Loucy (cell line): ENCODE measurements at regions not wholly inside any gene's neighbourhood (a gene's known extent, or its start where the extent isn't known, plus 50 kb on each side); places are given as distances from the start of the nearest gene placed in this dataset.

Experiments
- H2AFZ ChIP-seq: fragments of 200-600 bp; sonication (generic); 2 replicates; pipeline ENCODE4 v1.6.0; 2016; ENCODE audit warnings: antibody characterized with exemption, mild to moderate bottlenecking, low read length, moderate library complexity
- H3F3A ChIP-seq: fragments of 200-600 bp; 2 replicates; pipeline ENCODE4 v1.6.0; 2016; ENCODE audit warnings: antibody characterized with exemption, low read depth, mild to moderate bottlenecking
- H3K27me3 ChIP-seq: fragments of 200-600 bp; sonication (generic); 2 replicates; pipeline ENCODE4 v1.6.1; 2014; ENCODE audit warnings: low read length, mild to moderate bottlenecking; ENCODE audit not compliant: insufficient read depth, poor library complexity, severe bottlenecking
- H3K36me3 ChIP-seq: fragments of 200-600 bp; sonication (generic); 2 replicates; pipeline ENCODE4 v1.6.1; 2016; ENCODE audit warnings: low read length; ENCODE audit not compliant: insufficient read depth
- H3K4me1 ChIP-seq: fragments of 200-600 bp; sonication (generic); 2 replicates; pipeline ENCODE4 v1.5.1; 2014; ENCODE audit warnings: low read length, mild to moderate bottlenecking; ENCODE audit not compliant: insufficient read depth, poor library complexity, severe bottlenecking
- H3K4me2 ChIP-seq: fragments of 200-600 bp; sonication (generic); 2 replicates; pipeline ENCODE4 v1.6.0; 2014; ENCODE audit warnings: antibody characterized with exemption, low read length, low read depth, mild to moderate bottlenecking; ENCODE audit not compliant: poor library complexity, severe bottlenecking
- H3K4me3 ChIP-seq: fragments of 200-600 bp; sonication (generic); 2 replicates; pipeline ENCODE4 v1.5.1; 2014; ENCODE audit warnings: low read length, mild to moderate bottlenecking, mixed read lengths; ENCODE audit not compliant: poor library complexity, severe bottlenecking
- H3K79me2 ChIP-seq: fragments of 200-600 bp; sonication (generic); 2 replicates; pipeline ENCODE4 v1.6.1; 2014; ENCODE audit warnings: low read length; ENCODE audit not compliant: insufficient read depth
- H3K9ac ChIP-seq: fragments of 200-600 bp; sonication (generic); 2 replicates; pipeline ENCODE4 v1.6.0; 2014; ENCODE audit warnings: mild to moderate bottlenecking, low read depth, low read length, moderate library complexity; ENCODE audit not compliant: poor library complexity, severe bottlenecking
- H3K9me2 ChIP-seq: fragments of 200-600 bp; sonication (generic); replicated peaks from 2 replicates; pipeline ENCODE4 v1.6.1; 2016; ENCODE audit warnings: low read depth, low read length, mixed read lengths
- H3K9me3 ChIP-seq: fragments of 200-600 bp; sonication (generic); 2 replicates; pipeline ENCODE4 v1.6.1; 2014; ENCODE audit warnings: mild to moderate bottlenecking, antibody characterized with exemption, low read length, low read depth; ENCODE audit not compliant: insufficient read depth
- H4K20me1 ChIP-seq: fragments of 200-600 bp; sonication (generic); 2 replicates; pipeline ENCODE4 v1.6.0; 2014; ENCODE audit warnings: antibody characterized with exemption, low read length, mild to moderate bottlenecking; ENCODE audit not compliant: insufficient read depth, poor library complexity, severe bottlenecking
- CTCF ChIP-seq: fragments of 200-600 bp; sonication (generic); conservative IDR thresholded peaks from 2 replicates; pipeline ENCODE4 v1.5.1; 2014; ENCODE audit warnings: mild to moderate bottlenecking, antibody characterized with exemption, low read length
- EZH2phosphoT487 ChIP-seq: fragments of 200-600 bp; IDR thresholded peaks from 2 replicates; pipeline ENCODE4 v1.6.1; 2018; ENCODE audit warnings: antibody characterized with exemption, mild to moderate bottlenecking, moderate library complexity, borderline replicate concordance

- TF ChIP-seq CTCF (no peak), EZH2phosphoT487 (no peak)
- H3K27me3 ChIP-seq, result no peaks in the 10 kb centered on the region
- H3K36me3 ChIP-seq, result no peaks in the 10 kb centered on the region
- no peaks in the 10 kb centered on the region for H4K20me1 ChIP-seq
- H3K4me2 ChIP-seq, result no peak overlapping the region
- no peaks in the 10 kb centered on the region for H3F3A ChIP-seq
- no peak overlapping the region for H3K9ac ChIP-seq
- no peak overlapping the region for H3K4me3 ChIP-seq
- H3K79me2 ChIP-seq, result no peaks in the 10 kb centered on the region
- no peaks in the 10 kb centered on the region for H3K9me2 ChIP-seq
- peaks cover 4% of the 10 kb centered on the region for H3K4me1 ChIP-seq
- H3K9me3 ChIP-seq, result no peaks in the 10 kb centered on the region
- no peak overlapping the region for H2AFZ ChIP-seq
These were observed 174.1 kb upstream of the RTL1 start for GRCh38 chr14:101077481-101078074.

- H3K4me3 ChIP-seq, result no peak overlapping the region
- no peaks in the 10 kb centered on the region for H3K36me3 ChIP-seq
- no peaks in the 10 kb centered on the region for H4K20me1 ChIP-seq
- H3K9me2 ChIP-seq, result no peaks in the 10 kb centered on the region
- no peak overlapping the region for H3K9ac ChIP-seq
- peaks cover 4% of the 10 kb centered on the region for H3K4me1 ChIP-seq
- no peak for TF ChIP-seq CTCF
- TF ChIP-seq EZH2phosphoT487, result no peak
- H3F3A ChIP-seq, result no peaks in the 10 kb centered on the region
- no peak overlapping the region for H2AFZ ChIP-seq
- no peaks in the 10 kb centered on the region for H3K27me3 ChIP-seq
- no peak overlapping the region for H3K4me2 ChIP-seq
- no peaks in the 10 kb centered on the region for H3K79me2 ChIP-seq
- no peaks in the 10 kb centered on the region for H3K9me3 ChIP-seq
These were observed 174.8 kb upstream of the RTL1 start for GRCh38 chr14:101078170-101078891.

GRCh38 chr14:101078892-101079221 lies 175.3 kb upstream of the RTL1 start:
- Histone ChIP-seq H3K27me3 (no peaks in the 10 kb centered on the region), H4K20me1 (no peaks in the 10 kb centered on the region), H2AFZ (no peak overlapping the region), H3K9me3 (no peaks in the 10 kb centered on the region), H3K36me3 (no peaks in the 10 kb centered on the region), H3K9me2 (no peaks in the 10 kb centered on the region), H3K9ac (no peak overlapping the region), H3K4me1 (no peaks in the 10 kb centered on the region), H3K4me3 (no peak overlapping the region), H3K79me2 (no peaks in the 10 kb centered on the region), H3F3A (no peaks in the 10 kb centered on the region), H3K4me2 (no peak overlapping the region)
- TF ChIP-seq CTCF (no peak), EZH2phosphoT487 (no peak)
